Stimulated activated CD4-positive, alpha-beta T cell treated with anti-CD3 and anti-CD28 coated beads, Interleukin-15, amount 100 ng/mL, for 24 hours (primary cell): ENCODE measurements at regions not wholly inside any gene's neighbourhood (a gene's known extent, or its start where the extent isn't known, plus 50 kb on each side); places are given as distances from the start of the nearest gene placed in this dataset.
"Not testable (repeated sequence)": the region's sequence is repeated elsewhere in the genome, so short reads cannot be mapped to it uniquely, and the experiment has no call there.

Source experiments
- DNase-seq: peaks from one replicate; pipeline ENCODE4 v3.0.0-alpha.2; 2020

- no peak for DNase-seq
These were observed 1032.3 kb upstream of the NUDT12 start for GRCh38 chr5:104594850-104595249.

GRCh38 chr5:104576677-104577076 is 1014.1 kb upstream of the NUDT12 start:
- no peak for DNase-seq

GRCh38 chr5:104573949-104574709 is 1011.5 kb upstream of the NUDT12 start:
- no peak for DNase-seq

DNA sequence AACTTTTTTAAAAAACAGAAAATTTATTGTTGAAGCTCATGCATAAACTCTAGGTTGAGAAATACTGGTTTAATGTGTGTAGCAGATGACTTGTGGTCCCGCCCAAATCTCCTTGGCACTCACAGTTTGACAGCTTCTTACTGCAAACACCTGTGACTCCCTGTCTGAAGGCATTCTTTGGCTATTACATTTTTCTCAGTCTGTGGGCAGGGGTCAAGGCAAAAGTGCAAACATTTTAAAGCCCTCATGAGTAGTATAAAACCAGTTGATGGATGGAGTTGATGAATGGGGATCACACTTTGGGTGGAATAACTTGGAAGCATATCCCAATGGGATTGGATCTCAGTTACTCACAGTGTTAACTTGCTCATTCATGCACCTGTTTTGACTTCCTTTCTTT is 1007.0 kb upstream of the NUDT12 start:
- no peak for DNase-seq

DNA sequence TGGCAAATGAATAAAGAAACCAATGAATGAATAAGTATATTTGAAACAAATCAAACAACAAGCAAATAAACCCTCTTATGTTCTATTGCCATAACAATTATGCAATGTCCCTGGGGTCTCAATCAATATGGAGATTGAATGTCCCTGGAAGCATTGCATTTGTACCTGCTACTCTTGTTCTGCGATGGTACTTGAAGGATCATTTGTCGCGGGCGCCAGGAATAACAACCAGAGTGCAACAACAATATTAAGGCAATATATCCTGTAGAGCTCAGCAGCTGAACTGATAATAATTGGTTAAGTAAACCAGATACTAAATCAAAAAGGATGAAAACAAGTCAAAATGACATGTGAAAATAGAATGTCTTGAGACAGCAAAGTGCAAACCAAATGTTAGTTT is 1001.9 kb upstream of the NUDT12 start:
- no peak for DNase-seq

DNA sequence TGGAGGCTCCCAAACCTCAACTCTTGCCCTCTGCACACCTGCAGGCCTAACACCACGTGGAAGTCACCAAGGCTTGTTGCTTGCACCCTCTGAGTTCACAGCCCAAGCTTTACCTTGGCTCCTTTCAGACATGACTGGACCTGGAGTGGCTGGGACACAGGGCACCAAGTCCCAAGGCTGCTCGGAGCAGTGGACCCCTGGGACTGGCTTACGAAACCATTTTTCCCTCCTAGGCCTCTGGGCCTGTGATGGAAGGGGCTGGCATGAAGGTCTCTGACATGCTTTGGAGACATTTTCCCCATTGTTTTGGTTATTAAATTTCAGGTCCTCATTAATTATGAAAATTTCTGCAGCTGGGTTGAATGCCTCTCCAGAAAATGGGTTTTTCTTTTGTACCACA is 994.4 kb upstream of the NUDT12 start:
- DNase-seq: no peak

DNA sequence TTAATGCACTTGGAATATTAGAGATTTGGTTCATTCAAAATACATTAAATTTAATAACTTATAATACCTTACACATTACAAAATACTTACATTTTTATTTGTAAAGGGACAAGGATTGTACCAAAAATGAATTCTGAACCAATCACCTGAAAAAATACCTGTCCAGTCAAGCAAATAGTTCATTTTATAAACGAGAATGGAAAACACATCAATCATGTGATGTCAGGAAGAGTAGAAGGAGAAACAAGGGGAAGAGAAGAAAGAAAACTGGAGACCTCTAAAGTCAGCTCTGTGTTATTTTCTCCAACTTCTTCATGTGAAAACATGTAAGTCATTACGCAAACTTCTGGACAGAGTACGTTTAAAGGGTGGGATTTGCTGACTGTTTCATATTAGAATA is 989.0 kb upstream of the NUDT12 start:
- no peak for DNase-seq

DNA sequence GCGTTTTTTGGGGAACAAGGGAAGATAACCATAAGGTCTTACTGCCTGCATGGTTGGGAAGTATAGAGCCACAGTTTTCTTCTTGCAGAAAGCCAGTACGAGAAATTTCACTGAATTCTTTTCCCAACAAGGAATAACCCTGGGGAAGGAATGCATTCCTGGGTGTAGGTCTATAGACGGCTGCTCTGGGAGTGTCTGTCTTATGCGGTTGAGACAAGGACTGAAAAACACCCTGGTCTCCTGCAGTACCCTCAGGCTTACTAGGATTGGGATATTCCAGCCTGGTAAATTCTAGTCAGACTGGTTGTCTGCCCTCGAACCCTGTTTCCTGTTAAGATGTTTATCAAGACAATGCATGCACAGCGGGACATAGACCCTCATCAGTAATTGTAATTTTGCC is 984.3 kb upstream of the NUDT12 start:
- DNase-seq: not testable (repeated sequence)

GRCh38 chr5:104541141-104541785 is 978.7 kb upstream of the NUDT12 start:
- DNase-seq: no peak

- no peak for DNase-seq
These were observed 977.9 kb upstream of the NUDT12 start for GRCh38 chr5:104540448-104540847.

- DNase-seq: no peak
These were observed 977.2 kb upstream of the NUDT12 start for GRCh38 chr5:104539618-104540350.

DNA sequence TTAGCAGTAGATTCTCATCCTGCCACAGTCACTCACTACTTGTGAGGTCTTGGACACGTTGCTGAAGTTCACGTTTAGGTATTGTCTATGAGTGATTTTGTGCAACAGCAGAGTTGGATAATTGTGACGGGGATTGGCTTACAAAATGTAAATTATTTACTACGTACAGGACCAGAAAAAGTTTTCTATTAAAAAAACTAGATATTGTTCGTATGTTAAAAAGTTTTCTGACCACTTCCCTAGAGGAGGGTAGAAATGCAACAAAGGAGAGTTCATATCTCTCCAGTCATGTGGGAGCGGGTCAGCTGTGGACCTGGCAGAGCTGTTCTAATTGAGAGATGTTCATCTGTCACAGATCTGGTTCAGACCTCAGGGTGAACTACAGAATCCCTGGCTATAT is 976.1 kb upstream of the NUDT12 start:
- DNase-seq: no peak

DNA sequence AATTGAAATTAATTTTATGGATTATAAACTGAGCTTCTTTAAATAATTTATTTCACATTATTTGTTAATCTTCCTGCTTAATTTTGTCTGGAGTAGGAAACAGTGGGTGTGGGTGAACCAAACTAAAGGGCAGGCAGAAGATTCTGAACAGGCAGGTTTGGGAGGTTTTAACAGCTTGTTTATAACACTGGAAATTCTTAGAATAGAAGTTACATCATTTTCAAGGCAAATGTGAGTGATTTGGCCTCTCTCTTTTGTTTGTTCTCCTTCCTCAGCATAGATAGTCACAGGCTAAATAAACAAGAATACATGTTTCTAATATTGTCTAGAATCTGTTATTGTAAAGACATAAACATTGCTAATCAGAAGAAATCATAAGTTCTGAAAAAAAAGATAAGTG is 970.9 kb upstream of the NUDT12 start:
- DNase-seq: no peak

- DNase-seq: no peak
These were observed 964.3 kb upstream of the NUDT12 start for GRCh38 chr5:104526866-104527265.

- DNase-seq: no peak
These were observed 951.1 kb upstream of the NUDT12 start for GRCh38 chr5:104513640-104514072.

DNA sequence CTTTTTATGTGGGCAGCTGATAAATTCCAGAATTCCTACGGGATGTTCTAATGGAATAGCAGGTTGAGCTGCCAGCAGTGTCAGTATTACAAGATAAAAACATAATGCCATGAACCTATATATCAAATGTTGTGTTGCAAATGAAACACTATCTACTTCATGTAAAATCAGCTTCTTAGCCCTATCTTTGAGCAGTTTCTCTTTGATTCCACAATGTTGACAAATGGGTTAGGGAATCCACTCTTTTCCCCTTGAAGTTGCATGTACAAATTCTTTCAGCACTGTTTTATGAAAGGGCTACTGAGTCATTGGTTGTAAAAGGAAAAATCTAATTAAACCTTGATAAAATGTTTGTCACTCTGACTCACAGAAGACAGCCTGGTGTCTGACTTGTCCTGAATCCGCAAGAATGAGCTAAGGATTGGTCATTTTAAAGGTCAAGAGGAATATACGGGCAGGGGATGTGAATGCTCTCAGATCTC is 950.6 kb upstream of the NUDT12 start:
- DNase-seq: no peak

GRCh38 chr5:104512063-104512825 is 949.7 kb upstream of the NUDT12 start:
- no peak for DNase-seq

- no peak for DNase-seq
These were observed 935.7 kb upstream of the NUDT12 start for GRCh38 chr5:104498281-104498680.

DNA sequence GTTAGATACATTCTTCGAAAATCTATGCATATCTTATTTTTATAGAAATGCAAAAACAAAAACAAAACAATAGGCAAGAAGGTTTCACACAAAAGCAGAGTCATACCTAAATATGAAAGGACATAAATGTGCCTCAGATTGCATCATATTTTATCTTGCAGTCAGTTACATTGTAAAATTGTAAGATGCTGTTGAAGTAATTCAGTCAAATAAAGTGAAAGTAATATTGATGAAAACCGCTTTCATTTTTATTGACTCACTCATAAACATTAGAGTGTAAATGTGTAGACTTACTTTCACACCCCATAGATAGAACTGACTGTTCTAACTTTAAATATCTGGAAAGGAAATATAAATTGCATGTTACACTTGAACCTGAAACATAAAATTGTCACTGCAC is 931.5 kb upstream of the NUDT12 start:
- no peak for DNase-seq

GRCh38 chr5:104472811-104473210 is 910.2 kb upstream of the NUDT12 start:
- DNase-seq: no peak

- DNase-seq: no peak
These were observed 893.5 kb upstream of the NUDT12 start for GRCh38 chr5:104456122-104456521.

- no peak for DNase-seq
These were observed 890.0 kb upstream of the NUDT12 start for GRCh38 chr5:104452550-104452949.

DNA sequence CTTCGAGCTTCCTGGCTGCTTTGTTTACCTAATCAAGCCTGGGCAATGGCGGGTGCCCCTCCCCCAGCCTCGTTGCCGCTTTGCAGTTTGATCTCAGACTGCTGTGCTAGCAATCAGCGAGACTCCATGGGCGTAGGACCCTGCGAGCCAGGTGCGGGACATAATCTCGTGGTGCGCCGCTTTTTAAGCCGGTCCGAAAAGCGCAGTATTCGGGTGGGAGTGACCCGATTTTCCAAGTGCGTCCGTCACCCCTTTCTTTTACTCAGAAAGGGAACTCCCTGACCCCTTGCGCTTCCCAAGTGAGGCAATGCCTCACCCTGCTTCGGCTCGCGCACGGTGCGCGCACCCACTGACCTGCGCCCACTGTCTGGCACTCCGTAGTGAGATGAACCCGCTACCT is 889.3 kb upstream of the NUDT12 start:
- not testable (repeated sequence) for DNase-seq
